ENCODE measurements at regions not wholly inside any gene's neighbourhood (a gene's known extent, or its start where the extent isn't known, plus 50 kb on each side); places are given as distances from the start of the nearest gene placed in this dataset.

GRCh38 chr7:37590824-37591223, 92.7 kb upstream of the GPR141 start:
- H3K79me2 ChIP-seq (ENCODE audit: insufficient read depth, low read depth), result no peaks in the 10 kb centered on the region
- no peaks in the 10 kb centered on the region for H3K36me3 ChIP-seq (ENCODE audit: insufficient read depth)
- no peak overlapping the region for H3K9ac ChIP-seq
- no peaks in the 10 kb centered on the region for H3K27me3 ChIP-seq (ENCODE audit: insufficient read depth, low read depth)
- no peak overlapping the region for H3K4me2 ChIP-seq
- H2AFZ ChIP-seq (ENCODE audit: low read depth), result no peak overlapping the region
- no peak overlapping the region for H3K4me3 ChIP-seq (IDR thresholded peaks at IDR 0.05; ENCODE audit: insufficient read depth, low read depth, low read length)
- no peaks in the 10 kb centered on the region for H3K4me1 ChIP-seq (ENCODE audit: low read depth, poor library complexity, severe bottlenecking)
- H3K27ac ChIP-seq, result no peak overlapping the region
- no peak for TF ChIP-seq CTCF (conservative IDR thresholded peaks at IDR 0.05; ENCODE audit: low read depth, low read length)
- no peaks in the 10 kb centered on the region for H4K20me1 ChIP-seq (ENCODE audit: insufficient read depth)

GRCh38 chr7:37592366-37592765, 91.2 kb upstream of the GPR141 start:
- no peak overlapping the region for H3K9ac ChIP-seq
- TF ChIP-seq CTCF (conservative IDR thresholded peaks at IDR 0.05; ENCODE audit: low read depth, low read length), result no peak
- H2AFZ ChIP-seq (ENCODE audit: low read depth), result no peak overlapping the region
- no peaks in the 10 kb centered on the region for H3K27me3 ChIP-seq (ENCODE audit: insufficient read depth, low read depth)
- H3K4me1 ChIP-seq (ENCODE audit: low read depth, poor library complexity, severe bottlenecking), result no peaks in the 10 kb centered on the region
- H3K79me2 ChIP-seq (ENCODE audit: insufficient read depth, low read depth), result no peaks in the 10 kb centered on the region
- H3K4me2 ChIP-seq, result no peak overlapping the region
- H3K36me3 ChIP-seq (ENCODE audit: insufficient read depth), result no peaks in the 10 kb centered on the region
- H3K27ac ChIP-seq, result no peak overlapping the region
- H3K4me3 ChIP-seq (IDR thresholded peaks at IDR 0.05; ENCODE audit: insufficient read depth, low read depth, low read length), result no peak overlapping the region
- H4K20me1 ChIP-seq (ENCODE audit: insufficient read depth), result no peaks in the 10 kb centered on the region

- Histone ChIP-seq H3K4me1 (ENCODE audit: low read depth, poor library complexity, severe bottlenecking) (no peaks in the 10 kb centered on the region), H3K4me3 (IDR thresholded peaks at IDR 0.05; ENCODE audit: insufficient read depth, low read depth, low read length) (no peak overlapping the region), H3K27ac (no peak overlapping the region), H2AFZ (ENCODE audit: low read depth) (no peak overlapping the region), H3K79me2 (ENCODE audit: insufficient read depth, low read depth) (no peaks in the 10 kb centered on the region), H3K9ac (no peak overlapping the region), H3K36me3 (ENCODE audit: insufficient read depth) (no peaks in the 10 kb centered on the region), H4K20me1 (ENCODE audit: insufficient read depth) (no peaks in the 10 kb centered on the region), H3K4me2 (no peak overlapping the region), H3K27me3 (ENCODE audit: insufficient read depth, low read depth) (no peaks in the 10 kb centered on the region)
- TF ChIP-seq CTCF (conservative IDR thresholded peaks at IDR 0.05; ENCODE audit: low read depth, low read length), result no peak
Measured at GRCh38 chr7:37594602-37595001, 89.0 kb upstream of the GPR141 start.

- Histone ChIP-seq H3K79me2 (ENCODE audit: insufficient read depth, low read depth) (no peaks in the 10 kb centered on the region), H3K27ac (no peak overlapping the region), H3K4me3 (IDR thresholded peaks at IDR 0.05; ENCODE audit: insufficient read depth, low read depth, low read length) (no peak overlapping the region), H2AFZ (ENCODE audit: low read depth) (no peak overlapping the region), H3K4me1 (ENCODE audit: low read depth, poor library complexity, severe bottlenecking) (no peaks in the 10 kb centered on the region), H3K27me3 (ENCODE audit: insufficient read depth, low read depth) (no peaks in the 10 kb centered on the region), H4K20me1 (ENCODE audit: insufficient read depth) (no peaks in the 10 kb centered on the region), H3K4me2 (no peak overlapping the region), H3K36me3 (ENCODE audit: insufficient read depth) (no peaks in the 10 kb centered on the region), H3K9ac (no peak overlapping the region)
- TF ChIP-seq CTCF (conservative IDR thresholded peaks at IDR 0.05; ENCODE audit: low read depth, low read length), result no peak
Measured at GRCh38 chr7:37598824-37599223, 84.7 kb upstream of the GPR141 start.

- no peak overlapping the region for H3K4me3 ChIP-seq (IDR thresholded peaks at IDR 0.05; ENCODE audit: insufficient read depth, low read depth, low read length)
- no peaks in the 10 kb centered on the region for H3K36me3 ChIP-seq (ENCODE audit: insufficient read depth)
- H3K9ac ChIP-seq, result no peak overlapping the region
- no peaks in the 10 kb centered on the region for H3K79me2 ChIP-seq (ENCODE audit: insufficient read depth, low read depth)
- no peaks in the 10 kb centered on the region for H3K4me1 ChIP-seq (ENCODE audit: low read depth, poor library complexity, severe bottlenecking)
- H2AFZ ChIP-seq (ENCODE audit: low read depth), result no peak overlapping the region
- H3K27ac ChIP-seq, result no peak overlapping the region
- no peak overlapping the region for H3K4me2 ChIP-seq
- H4K20me1 ChIP-seq (ENCODE audit: insufficient read depth), result no peaks in the 10 kb centered on the region
- H3K27me3 ChIP-seq (ENCODE audit: insufficient read depth, low read depth), result no peaks in the 10 kb centered on the region
- no peak for TF ChIP-seq CTCF (conservative IDR thresholded peaks at IDR 0.05; ENCODE audit: low read depth, low read length)
Measured at GRCh38 chr7:37601321-37601720, 82.2 kb upstream of the GPR141 start.
